ENCODE measurements at regions not wholly inside any gene's neighbourhood (a gene's known extent, or its start where the extent isn't known, plus 50 kb on each side); places are given as distances from the start of the nearest gene placed in this dataset.

GRCh38 chr13:50692396-50692915 lies 151.0 kb downstream of the DLEU7 start:
- DNase-seq (ENCODE audit: low read depth in 2 of 3, low spot score in 2 of 3) = no peak

GRCh38 chr13:50693727-50694126 lies 149.8 kb downstream of the DLEU7 start:
- no peak for DNase-seq (ENCODE audit: low read depth in 2 of 3, low spot score in 2 of 3)

- DNase-seq (ENCODE audit: low read depth in 2 of 3, low spot score in 2 of 3) = no peak
Measured at GRCh38 chr13:50697746-50698539, 145.5 kb downstream of the DLEU7 start.

- no peak for DNase-seq (ENCODE audit: low read depth in 2 of 3, low spot score in 2 of 3)
Measured at GRCh38 chr13:50699874-50700663, 143.4 kb downstream of the DLEU7 start.

GRCh38 chr13:50700664-50701305 lies 142.7 kb downstream of the DLEU7 start:
- DNase-seq (ENCODE audit: low read depth in 2 of 3, low spot score in 2 of 3) = no peak

GRCh38 chr13:50701469-50701868 lies 142.0 kb downstream of the DLEU7 start:
- no peak for DNase-seq (ENCODE audit: low read depth in 2 of 3, low spot score in 2 of 3)

GRCh38 chr13:50706505-50706904 lies 137.0 kb downstream of the DLEU7 start:
- no peak for DNase-seq (ENCODE audit: low read depth in 2 of 3, low spot score in 2 of 3)

GRCh38 chr13:50707628-50708027 lies 135.9 kb downstream of the DLEU7 start:
- DNase-seq (ENCODE audit: low read depth in 2 of 3, low spot score in 2 of 3) = no peak

- no peak for DNase-seq (ENCODE audit: low read depth in 2 of 3, low spot score in 2 of 3)
Measured at GRCh38 chr13:50708461-50708860, 135.0 kb downstream of the DLEU7 start.

- DNase-seq (ENCODE audit: low read depth in 2 of 3, low spot score in 2 of 3) = no peak
Measured at GRCh38 chr13:50709058-50709457, 134.4 kb downstream of the DLEU7 start.

- DNase-seq (ENCODE audit: low read depth in 2 of 3, low spot score in 2 of 3) = no peak
Measured at GRCh38 chr13:50711131-50711815, 132.2 kb downstream of the DLEU7 start.

- no peak for DNase-seq (ENCODE audit: low read depth in 2 of 3, low spot score in 2 of 3)
Measured at GRCh38 chr13:50711996-50712395, 131.5 kb downstream of the DLEU7 start.

- no peak for DNase-seq (ENCODE audit: low read depth in 2 of 3, low spot score in 2 of 3)
Measured at GRCh38 chr13:50712456-50712855, 131.0 kb downstream of the DLEU7 start.

- DNase-seq (ENCODE audit: low read depth in 2 of 3, low spot score in 2 of 3) = no peak
Measured at GRCh38 chr13:50712881-50713280, 130.6 kb downstream of the DLEU7 start.

- DNase-seq (ENCODE audit: low read depth in 2 of 3, low spot score in 2 of 3) = no peak
Measured at GRCh38 chr13:50713523-50714248, 129.8 kb downstream of the DLEU7 start.

GRCh38 chr13:50714891-50715290 lies 128.6 kb downstream of the DLEU7 start:
- no peak for DNase-seq (ENCODE audit: low read depth in 2 of 3, low spot score in 2 of 3)

- no peak for DNase-seq (ENCODE audit: low read depth in 2 of 3, low spot score in 2 of 3)
Measured at GRCh38 chr13:50715402-50716146, 127.9 kb downstream of the DLEU7 start.

- no peak for DNase-seq (ENCODE audit: low read depth in 2 of 3, low spot score in 2 of 3)
Measured at GRCh38 chr13:50720861-50721671, 122.4 kb downstream of the DLEU7 start.

GRCh38 chr13:50721672-50721992 lies 121.9 kb downstream of the DLEU7 start:
- DNase-seq (ENCODE audit: low read depth in 2 of 3, low spot score in 2 of 3) = no peak

All from activated CD8-positive, alpha-beta memory T cell treated with anti-CD3 and anti-CD28 coated beads for 48 hours (primary cell).